Neural cell (in vitro differentiated cells): ENCODE measurements at regions not wholly inside any gene's neighbourhood (a gene's known extent, or its start where the extent isn't known, plus 50 kb on each side); places are given as distances from the start of the nearest gene placed in this dataset.

Experiments
- H2AFZ ChIP-seq: fragments of 200-600, 300-800 bp; sonication (generic), shearing (Covaris generic); 2 replicates; pipeline ENCODE4 v1.6.0; 2014; ENCODE audit warnings: low read depth, mild to moderate bottlenecking, antibody characterized with exemption, low read length, moderate library complexity
- H3F3A ChIP-seq: fragments of 200-600 bp; shearing (Covaris generic); 2 replicates; pipeline ENCODE4 v1.6.1; 2016; ENCODE audit warnings: mild to moderate bottlenecking, moderate library complexity, mixed read lengths, antibody characterized with exemption, low read length; ENCODE audit not compliant: insufficient read depth, poor library complexity, severe bottlenecking
- H3K27ac ChIP-seq: fragments of 200-600, 300-800 bp; sonication (generic), shearing (Covaris generic); 2 replicates; pipeline ENCODE4 v1.5.1; 2014; ENCODE audit warnings: mild to moderate bottlenecking, low read length, moderate library complexity
- H3K27me3 ChIP-seq: fragments of 300-800, 200-600 bp; sonication (generic), shearing (Covaris generic); 2 replicates; pipeline ENCODE4 v1.6.0; 2014; ENCODE audit warnings: mild to moderate bottlenecking, low read depth, low read length, moderate library complexity; ENCODE audit not compliant: insufficient read depth
- H3K36me3 ChIP-seq: fragments of 300-800, 200-600 bp; sonication (generic), shearing (Covaris generic); 2 replicates; pipeline ENCODE4 v1.5.1; 2014; ENCODE audit warnings: mild to moderate bottlenecking, antibody characterized with exemption, low read length, moderate library complexity; ENCODE audit not compliant: insufficient read depth
- H3K4me2 ChIP-seq: fragments of 300-800, 200-600 bp; sonication (generic), shearing (Covaris generic); 2 replicates; pipeline ENCODE4 v1.6.0; 2014; ENCODE audit warnings: mild to moderate bottlenecking, low read length
- H3K4me3 ChIP-seq: fragments of 300-800, 200-600 bp; sonication (generic), shearing (Covaris generic); 2 replicates; pipeline ENCODE4 v1.5.1; 2014; ENCODE audit warnings: mild to moderate bottlenecking, low read length, moderate library complexity
- H3K79me2 ChIP-seq: fragments of 200-600 bp; shearing (Covaris generic); replicated peaks from 2 replicates; pipeline ENCODE4 v1.6.0; 2014; ENCODE audit warnings: mild to moderate bottlenecking, low read length, moderate library complexity; ENCODE audit not compliant: insufficient read depth
- H3K9ac ChIP-seq: fragments of 300-800, 200-600 bp; sonication (generic), shearing (Covaris generic); 2 replicates; pipeline ENCODE4 v1.6.1; 2016; ENCODE audit warnings: mild to moderate bottlenecking, low read length, mixed read lengths
- H3K9me2 ChIP-seq: fragments of 200-600 bp; shearing (Covaris generic); 2 replicates; pipeline ENCODE4 v1.6.1; 2016; ENCODE audit warnings: mild to moderate bottlenecking, low read length, mixed read lengths; ENCODE audit not compliant: insufficient read depth
- H3K9me3 ChIP-seq: fragments of 200-600, 300-800 bp; sonication (generic), shearing (Covaris generic); 2 replicates; pipeline ENCODE4 v1.6.1; 2016; ENCODE audit warnings: mild to moderate bottlenecking, mixed run types, low read length, moderate library complexity, mixed read lengths
- H4K20me1 ChIP-seq: fragments of 200-600 bp; shearing (Covaris generic); 2 replicates; pipeline ENCODE4 v1.6.1; 2016; ENCODE audit warnings: mild to moderate bottlenecking, mixed run types; ENCODE audit not compliant: insufficient read depth
- EP300 ChIP-seq: fragments of 450-650 bp; conservative IDR thresholded peaks from 2 replicates; pipeline ENCODE4 v1.6.1; 2014; ENCODE audit warnings: antibody characterized with exemption, mild to moderate bottlenecking, moderate library complexity; ENCODE audit not compliant: poor library complexity, severe bottlenecking
- EZH2 ChIP-seq: fragments of 200-600, 300-800 bp; shearing (Covaris generic), sonication (generic); IDR thresholded peaks from 2 replicates; pipeline ENCODE4 v1.6.1; 2014; ENCODE audit warnings: antibody characterized with exemption, low read length, borderline replicate concordance, mild to moderate bottlenecking; ENCODE audit not compliant: insufficient read depth, poor library complexity, severe bottlenecking
- MXI1 ChIP-seq: fragments of 450-650 bp; conservative IDR thresholded peaks from 2 replicates; pipeline ENCODE4 v1.6.1; 2014; ENCODE audit warnings: antibody characterized with exemption, mild to moderate bottlenecking; ENCODE audit not compliant: poor library complexity, severe bottlenecking
- POLR2AphosphoS5 ChIP-seq: IDR thresholded peaks from 2 replicates; pipeline ENCODE4 v1.6.1; 2012
- RAD21 ChIP-seq: fragments of 450-650 bp; conservative IDR thresholded peaks from 2 replicates; pipeline ENCODE4 v1.6.1; 2014; ENCODE audit warnings: antibody characterized with exemption, mild to moderate bottlenecking, moderate library complexity
- SMC3 ChIP-seq: fragments of 450-650 bp; conservative IDR thresholded peaks from 2 replicates; pipeline ENCODE4 v1.6.1; 2014; ENCODE audit warnings: antibody characterized with exemption, mild to moderate bottlenecking, moderate library complexity; ENCODE audit not compliant: poor library complexity
- TAF1 ChIP-seq: IDR thresholded peaks from 2 replicates; pipeline ENCODE4 v1.6.1; 2012; ENCODE audit warnings: low read depth
- TF ChIP-seq, protein P1 (sequence below): fragments of 450-650 bp; IDR thresholded peaks from 2 replicates; pipeline ENCODE4 v1.5.1; 2014; ENCODE audit warnings: antibody characterized with exemption, mild to moderate bottlenecking, moderate library complexity; ENCODE audit not compliant: poor library complexity, severe bottlenecking
- TF ChIP-seq, protein P2 (sequence below): IDR thresholded peaks from 2 replicates; pipeline ENCODE4 v1.6.1; 2012; ENCODE audit warnings: borderline replicate concordance

DNA sequence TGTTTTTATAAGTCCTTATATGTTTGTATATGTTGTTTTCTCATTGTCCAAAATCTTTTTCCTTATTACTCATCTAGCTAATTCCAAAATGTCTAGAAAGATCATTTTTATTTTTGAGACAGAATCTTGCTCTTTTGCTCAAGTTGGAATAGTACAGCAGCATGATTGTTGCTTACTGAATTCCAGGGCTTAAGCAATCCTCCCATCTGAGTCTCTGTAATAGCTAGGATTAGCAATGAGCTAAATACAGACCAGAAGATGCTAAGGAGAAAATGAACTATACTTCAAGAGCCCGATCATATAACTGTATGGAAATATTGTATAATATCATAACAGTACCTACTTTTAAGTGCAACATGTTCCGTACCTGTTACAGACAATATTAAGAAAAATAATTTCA, 1027.0 kb downstream of the STIM2 start:
- no peak overlapping the region for H3K9ac ChIP-seq
- TF ChIP-seq, protein P1, sequence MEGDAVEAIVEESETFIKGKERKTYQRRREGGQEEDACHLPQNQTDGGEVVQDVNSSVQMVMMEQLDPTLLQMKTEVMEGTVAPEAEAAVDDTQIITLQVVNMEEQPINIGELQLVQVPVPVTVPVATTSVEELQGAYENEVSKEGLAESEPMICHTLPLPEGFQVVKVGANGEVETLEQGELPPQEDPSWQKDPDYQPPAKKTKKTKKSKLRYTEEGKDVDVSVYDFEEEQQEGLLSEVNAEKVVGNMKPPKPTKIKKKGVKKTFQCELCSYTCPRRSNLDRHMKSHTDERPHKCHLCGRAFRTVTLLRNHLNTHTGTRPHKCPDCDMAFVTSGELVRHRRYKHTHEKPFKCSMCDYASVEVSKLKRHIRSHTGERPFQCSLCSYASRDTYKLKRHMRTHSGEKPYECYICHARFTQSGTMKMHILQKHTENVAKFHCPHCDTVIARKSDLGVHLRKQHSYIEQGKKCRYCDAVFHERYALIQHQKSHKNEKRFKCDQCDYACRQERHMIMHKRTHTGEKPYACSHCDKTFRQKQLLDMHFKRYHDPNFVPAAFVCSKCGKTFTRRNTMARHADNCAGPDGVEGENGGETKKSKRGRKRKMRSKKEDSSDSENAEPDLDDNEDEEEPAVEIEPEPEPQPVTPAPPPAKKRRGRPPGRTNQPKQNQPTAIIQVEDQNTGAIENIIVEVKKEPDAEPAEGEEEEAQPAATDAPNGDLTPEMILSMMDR, result no peak
- TF ChIP-seq TAF1, result no peak
- no peak for TF ChIP-seq RAD21
- TF ChIP-seq SMC3, result no peak
- TF ChIP-seq, protein P2, sequence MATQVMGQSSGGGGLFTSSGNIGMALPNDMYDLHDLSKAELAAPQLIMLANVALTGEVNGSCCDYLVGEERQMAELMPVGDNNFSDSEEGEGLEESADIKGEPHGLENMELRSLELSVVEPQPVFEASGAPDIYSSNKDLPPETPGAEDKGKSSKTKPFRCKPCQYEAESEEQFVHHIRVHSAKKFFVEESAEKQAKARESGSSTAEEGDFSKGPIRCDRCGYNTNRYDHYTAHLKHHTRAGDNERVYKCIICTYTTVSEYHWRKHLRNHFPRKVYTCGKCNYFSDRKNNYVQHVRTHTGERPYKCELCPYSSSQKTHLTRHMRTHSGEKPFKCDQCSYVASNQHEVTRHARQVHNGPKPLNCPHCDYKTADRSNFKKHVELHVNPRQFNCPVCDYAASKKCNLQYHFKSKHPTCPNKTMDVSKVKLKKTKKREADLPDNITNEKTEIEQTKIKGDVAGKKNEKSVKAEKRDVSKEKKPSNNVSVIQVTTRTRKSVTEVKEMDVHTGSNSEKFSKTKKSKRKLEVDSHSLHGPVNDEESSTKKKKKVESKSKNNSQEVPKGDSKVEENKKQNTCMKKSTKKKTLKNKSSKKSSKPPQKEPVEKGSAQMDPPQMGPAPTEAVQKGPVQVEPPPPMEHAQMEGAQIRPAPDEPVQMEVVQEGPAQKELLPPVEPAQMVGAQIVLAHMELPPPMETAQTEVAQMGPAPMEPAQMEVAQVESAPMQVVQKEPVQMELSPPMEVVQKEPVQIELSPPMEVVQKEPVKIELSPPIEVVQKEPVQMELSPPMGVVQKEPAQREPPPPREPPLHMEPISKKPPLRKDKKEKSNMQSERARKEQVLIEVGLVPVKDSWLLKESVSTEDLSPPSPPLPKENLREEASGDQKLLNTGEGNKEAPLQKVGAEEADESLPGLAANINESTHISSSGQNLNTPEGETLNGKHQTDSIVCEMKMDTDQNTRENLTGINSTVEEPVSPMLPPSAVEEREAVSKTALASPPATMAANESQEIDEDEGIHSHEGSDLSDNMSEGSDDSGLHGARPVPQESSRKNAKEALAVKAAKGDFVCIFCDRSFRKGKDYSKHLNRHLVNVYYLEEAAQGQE, result no peak
- no peak for TF ChIP-seq EP300
- no peak for TF ChIP-seq MXI1
- no peak for TF ChIP-seq EZH2
- TF ChIP-seq POLR2AphosphoS5, result no peak
- H3K9me3 ChIP-seq, result no peaks in the 10 kb centered on the region

DNA sequence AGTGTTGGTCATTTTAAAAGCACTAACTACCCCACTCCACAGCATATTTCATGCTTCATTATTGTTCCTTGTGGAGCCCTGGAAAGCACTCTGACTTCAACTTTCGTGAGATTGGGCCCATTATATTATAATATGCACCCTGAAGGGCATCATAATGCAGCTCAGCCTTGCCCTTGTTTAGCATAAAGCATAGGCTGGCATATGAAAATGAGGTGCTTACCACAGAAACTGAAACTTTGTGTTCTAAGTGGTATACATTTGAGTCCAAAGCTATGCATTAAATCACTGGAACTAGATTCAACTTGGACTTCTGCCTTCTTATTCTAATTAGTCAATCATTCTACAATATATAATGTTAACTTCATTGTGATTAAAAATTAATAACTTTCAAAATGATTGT, 1027.9 kb downstream of the STIM2 start:
- Histone ChIP-seq H3K9ac (no peak overlapping the region), H3K4me3 (no peak overlapping the region), H3K9me2 (no peaks in the 10 kb centered on the region), H3K9me3 (no peaks in the 10 kb centered on the region), H3K79me2 (no peaks in the 10 kb centered on the region), H4K20me1 (no peaks in the 10 kb centered on the region), H3K36me3 (no peaks in the 10 kb centered on the region), H3K4me2 (no peak overlapping the region), H3K27me3 (no peaks in the 10 kb centered on the region), H3K27ac (no peak overlapping the region), H3F3A (no peaks in the 10 kb centered on the region), H2AFZ (no peak overlapping the region)
- no peak for TF ChIP-seq RAD21

More for the DNA sequence above, 1027.0 kb downstream of the STIM2 start:
- H3K4me2 ChIP-seq, result no peak overlapping the region
- no peak overlapping the region for H3K27ac ChIP-seq
- H3K9me2 ChIP-seq, result no peaks in the 10 kb centered on the region
- no peaks in the 10 kb centered on the region for H3F3A ChIP-seq
- H4K20me1 ChIP-seq, result no peaks in the 10 kb centered on the region
- H3K36me3 ChIP-seq, result no peaks in the 10 kb centered on the region
- H2AFZ ChIP-seq, result no peak overlapping the region
- H3K79me2 ChIP-seq, result no peaks in the 10 kb centered on the region
- H3K27me3 ChIP-seq, result no peaks in the 10 kb centered on the region
- no peak overlapping the region for H3K4me3 ChIP-seq

DNA sequence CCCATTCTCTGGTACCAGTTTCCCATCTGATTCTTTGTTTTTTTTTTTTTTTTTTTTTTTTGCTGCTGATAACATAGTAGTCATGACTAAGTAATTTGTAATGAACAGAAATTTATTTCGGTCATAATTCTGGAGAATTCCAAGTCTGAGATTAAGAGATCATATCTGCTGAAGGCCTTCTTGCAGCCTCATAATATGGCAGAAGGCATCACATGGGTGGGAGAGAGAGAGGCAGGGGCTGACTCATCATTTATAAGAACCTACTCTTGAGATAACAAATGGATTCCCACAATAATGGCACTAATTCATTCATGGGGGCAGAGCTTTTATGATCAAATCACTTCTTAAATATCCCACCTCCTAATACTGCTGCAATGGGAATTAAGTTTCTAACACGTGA, 1034.3 kb downstream of the STIM2 start:
- Histone ChIP-seq H3K27ac (no peak overlapping the region), H3K9me2 (no peaks in the 10 kb centered on the region), H3F3A (no peaks in the 10 kb centered on the region), H3K36me3 (no peaks in the 10 kb centered on the region), H4K20me1 (no peaks in the 10 kb centered on the region), H3K9me3 (no peaks in the 10 kb centered on the region), H3K4me2 (no peak overlapping the region), H3K4me3 (no peak overlapping the region), H3K27me3 (no peaks in the 10 kb centered on the region), H3K9ac (no peak overlapping the region), H3K79me2 (no peaks in the 10 kb centered on the region), H2AFZ (no peak overlapping the region)
- TF ChIP-seq RAD21 (no peak), EP300 (no peak), EZH2 (no peak), TAF1 (no peak), SMC3 (no peak), MXI1 (no peak), POLR2AphosphoS5 (no peak)
- TF ChIP-seq, protein P1, result no peak
- TF ChIP-seq, protein P2, result no peak
